ENCODE measurements at regions not wholly inside any gene's neighbourhood (a gene's known extent, or its start where the extent isn't known, plus 50 kb on each side); places are given as distances from the start of the nearest gene placed in this dataset.

DNA sequence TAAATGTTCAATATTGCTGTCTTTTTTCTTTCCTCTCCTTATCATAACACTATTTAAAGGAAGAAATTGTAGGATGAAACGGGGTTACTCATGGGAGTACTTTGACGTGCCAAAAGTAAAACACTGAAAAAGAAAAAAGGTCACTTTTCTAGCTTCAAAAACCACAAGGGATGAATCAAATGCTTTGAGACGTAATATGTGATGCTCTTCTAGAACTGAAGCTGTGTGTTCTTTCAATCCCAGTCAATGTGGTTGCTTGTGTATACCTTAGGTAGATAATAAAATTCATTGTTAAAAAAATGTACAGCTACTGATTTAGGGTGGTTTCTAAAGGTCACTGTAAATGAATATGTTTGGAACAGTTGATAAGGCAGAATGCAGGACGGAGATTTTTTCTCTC, 538.8 kb upstream of the ZNF717 start:
- peak; percentile 24 for DNase-seq (ENCODE audit: low spot score)

DNA sequence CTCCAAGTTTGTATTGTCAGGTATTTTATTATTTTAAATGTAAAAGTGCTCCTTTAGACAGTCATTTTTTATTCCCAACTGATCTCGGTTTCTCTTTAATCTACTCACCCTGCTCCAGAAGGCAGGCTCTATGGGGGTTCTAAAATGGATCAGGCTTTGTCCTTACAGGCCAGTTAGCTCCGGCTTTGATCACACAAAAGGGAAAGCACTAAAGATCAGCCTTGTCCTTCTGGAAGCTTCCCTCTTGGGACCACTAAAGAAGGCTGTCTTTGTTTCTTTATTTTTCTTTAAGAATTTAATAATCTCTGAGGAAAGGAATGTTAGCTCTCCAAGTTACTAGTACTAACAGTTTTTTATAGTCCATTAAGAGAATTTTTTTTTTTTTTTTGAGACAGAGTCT, 560.5 kb upstream of the ZNF717 start:
- no peak for DNase-seq (ENCODE audit: low spot score)

DNA sequence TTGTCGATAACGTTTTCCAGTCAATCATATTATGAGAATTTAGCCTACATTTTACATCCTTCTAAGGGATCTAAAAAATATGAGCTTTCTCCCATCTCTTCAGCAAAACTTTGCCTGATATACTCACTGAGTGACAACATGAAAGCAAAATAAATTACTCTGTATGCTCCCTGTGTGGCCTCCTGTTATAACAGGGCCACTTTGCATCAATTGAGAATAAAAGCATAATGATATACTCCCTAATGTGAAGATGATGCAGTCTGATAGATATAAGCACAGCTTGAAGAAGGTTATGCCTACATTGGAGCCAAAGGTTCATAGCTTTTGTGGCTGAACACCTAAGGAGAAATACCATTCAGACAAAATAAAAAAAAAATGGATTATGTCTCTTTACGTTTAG, 561.3 kb upstream of the ZNF717 start:
- DNase-seq (ENCODE audit: low spot score): no peak

GRCh38 chr3:76349715-76350480, 564.5 kb upstream of the ZNF717 start:
- DNase-seq (ENCODE audit: low spot score): no peak

DNA sequence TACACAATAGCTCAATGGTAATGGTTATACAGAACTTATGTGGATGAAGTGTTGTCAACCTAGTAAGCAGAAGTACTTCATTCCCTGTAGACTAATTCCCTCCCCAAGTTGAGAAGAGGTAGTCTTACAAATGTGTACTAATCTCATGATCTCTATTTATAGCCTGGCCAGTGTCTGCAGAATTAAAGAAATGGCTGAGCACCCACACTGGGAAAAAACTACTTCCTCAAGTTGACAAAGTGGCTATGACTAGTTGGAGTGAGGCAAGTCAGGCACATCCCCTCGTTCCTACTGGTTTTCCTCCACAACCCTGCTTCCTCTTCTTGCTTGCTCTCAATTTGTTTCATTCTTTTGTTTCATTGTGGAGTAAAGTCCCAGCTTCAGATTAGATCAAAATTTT, 566.7 kb upstream of the ZNF717 start:
- DNase-seq (ENCODE audit: low spot score): no peak

GRCh38 chr3:76352511-76353284, 567.3 kb upstream of the ZNF717 start:
- DNase-seq (ENCODE audit: low spot score): no peak

DNA sequence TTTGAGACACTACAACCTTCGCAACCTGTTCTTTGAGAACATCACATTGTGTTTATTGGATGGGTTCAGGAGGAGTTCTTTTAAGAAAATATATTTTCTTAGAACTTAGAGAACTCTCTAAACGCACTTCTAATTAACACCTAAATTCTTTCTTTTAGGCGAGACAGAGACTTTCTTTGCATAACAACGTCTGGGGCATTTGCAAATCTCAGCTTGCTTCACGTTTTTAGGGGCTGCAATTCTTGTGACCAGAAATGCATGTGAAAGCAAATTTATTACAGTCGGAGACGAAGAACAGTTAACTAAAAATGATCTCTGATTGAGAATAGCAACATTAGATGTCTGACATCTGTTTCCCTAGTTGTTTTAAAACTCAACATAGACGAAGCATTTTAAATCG, 568.3 kb upstream of the ZNF717 start:
- DNase-seq (ENCODE audit: low spot score): no peak

DNA sequence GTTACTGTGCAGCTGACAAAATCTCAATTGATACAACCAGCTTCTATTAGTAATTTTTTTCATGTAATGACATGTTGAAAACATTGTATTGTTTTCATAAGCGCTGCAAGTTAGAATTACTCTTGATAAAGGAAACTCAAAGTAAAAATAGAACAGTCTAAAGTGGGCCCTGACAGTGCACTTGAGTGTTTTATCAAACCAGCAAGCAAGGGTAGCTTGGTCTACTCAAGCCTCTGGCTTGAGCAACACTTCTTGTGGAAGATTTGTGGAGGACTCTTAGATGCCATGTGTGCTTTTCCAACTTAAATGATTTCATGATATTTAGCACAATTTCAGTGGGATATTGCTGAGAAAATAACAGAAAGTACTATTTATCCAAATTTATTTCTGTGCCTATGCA, 575.7 kb upstream of the ZNF717 start:
- no peak for DNase-seq (ENCODE audit: low spot score)

- DNase-seq (ENCODE audit: low spot score): no peak
Observed at GRCh38 chr3:76362643-76363042, 577.3 kb upstream of the ZNF717 start.

GRCh38 chr3:76365275-76365674, 579.9 kb upstream of the ZNF717 start:
- DNase-seq (ENCODE audit: low spot score): no peak

DNA sequence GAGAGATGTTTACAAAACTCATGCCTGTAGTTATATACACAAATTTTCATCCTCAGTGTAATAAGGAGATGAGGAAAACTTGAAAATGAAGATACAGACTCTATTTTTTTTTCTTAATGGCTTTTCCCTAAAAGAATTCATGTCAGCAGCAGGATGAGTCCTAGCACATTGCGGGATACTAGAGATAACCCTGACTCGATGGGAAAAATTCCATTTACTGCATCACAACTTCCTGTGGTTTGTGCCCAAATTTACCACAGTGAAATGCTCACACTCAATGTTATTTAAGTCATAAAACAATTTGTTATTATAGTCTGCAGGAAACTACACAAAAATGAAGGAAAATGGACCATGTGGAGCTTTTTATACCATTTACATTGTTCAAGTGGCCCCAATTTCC, 581.9 kb upstream of the ZNF717 start:
- peak; percentile 9 for DNase-seq (ENCODE audit: low spot score)

- DNase-seq (ENCODE audit: low spot score): peak; percentile 13
Observed at GRCh38 chr3:76369170-76369569, 583.8 kb upstream of the ZNF717 start.

DNA sequence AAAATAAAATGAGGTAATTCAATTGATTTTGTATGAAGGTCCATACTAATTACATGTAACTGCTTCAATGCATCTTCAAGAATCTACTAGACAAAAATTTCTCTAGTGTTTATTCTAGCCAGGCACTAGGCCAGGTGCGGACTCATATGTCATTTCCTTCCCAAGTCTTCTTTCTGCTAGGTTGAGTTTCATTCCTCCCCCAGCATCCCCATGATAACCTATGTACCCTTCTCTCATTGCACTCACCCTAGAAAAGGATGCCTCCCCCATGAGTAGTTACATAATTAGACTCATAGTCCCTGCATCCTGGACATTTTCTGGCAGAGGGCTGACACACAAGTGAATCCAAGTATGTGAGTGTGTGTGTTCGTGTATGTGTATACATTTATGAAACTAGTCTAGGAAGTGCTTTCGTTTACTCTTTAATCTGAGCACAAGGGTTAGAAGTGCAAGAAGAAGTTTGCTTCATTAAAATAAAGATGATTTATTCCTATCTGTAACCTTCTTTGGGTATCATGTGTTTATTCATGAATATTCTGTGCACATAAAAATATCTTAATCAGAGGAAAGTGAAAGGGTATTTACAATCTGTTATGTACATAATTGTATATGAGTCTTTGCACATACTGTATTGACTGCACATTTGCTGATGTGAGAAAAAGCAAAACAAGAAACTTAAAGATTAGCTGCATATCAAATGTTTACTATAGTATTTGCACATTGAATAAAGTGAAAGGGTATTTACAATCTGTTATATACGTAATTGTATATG, 585.6 kb upstream of the ZNF717 start:
- DNase-seq (ENCODE audit: low spot score): no peak

- DNase-seq (ENCODE audit: low spot score): no peak
Observed at GRCh38 chr3:76372497-76372896, 587.1 kb upstream of the ZNF717 start.

DNA sequence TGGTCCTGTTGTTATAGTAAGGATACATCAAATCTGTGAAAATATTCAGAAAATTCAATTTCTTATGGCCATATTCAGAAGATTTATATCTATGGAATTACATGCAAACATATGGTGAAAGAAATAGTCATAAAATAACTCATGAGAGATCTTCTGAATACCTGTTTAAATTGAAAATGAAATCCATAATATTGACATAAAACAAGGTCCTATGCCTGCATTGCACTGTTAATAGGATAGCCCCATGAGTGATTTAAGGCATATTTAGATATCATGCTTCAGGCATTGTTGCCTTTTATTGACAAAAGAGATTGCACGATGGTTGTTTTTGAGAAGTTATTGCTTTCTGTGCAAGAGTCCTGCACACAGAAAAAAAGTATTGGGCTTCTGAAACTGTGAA, 591.7 kb upstream of the ZNF717 start:
- DNase-seq (ENCODE audit: low spot score): no peak

- no peak for DNase-seq (ENCODE audit: low spot score)
Observed at GRCh38 chr3:76378789-76379188, 593.4 kb upstream of the ZNF717 start.

GRCh38 chr3:76383781-76384180, 598.4 kb upstream of the ZNF717 start:
- no peak for DNase-seq (ENCODE audit: low spot score)

GRCh38 chr3:76387000-76387399, 601.7 kb upstream of the ZNF717 start:
- DNase-seq (ENCODE audit: low spot score): no peak

DNA sequence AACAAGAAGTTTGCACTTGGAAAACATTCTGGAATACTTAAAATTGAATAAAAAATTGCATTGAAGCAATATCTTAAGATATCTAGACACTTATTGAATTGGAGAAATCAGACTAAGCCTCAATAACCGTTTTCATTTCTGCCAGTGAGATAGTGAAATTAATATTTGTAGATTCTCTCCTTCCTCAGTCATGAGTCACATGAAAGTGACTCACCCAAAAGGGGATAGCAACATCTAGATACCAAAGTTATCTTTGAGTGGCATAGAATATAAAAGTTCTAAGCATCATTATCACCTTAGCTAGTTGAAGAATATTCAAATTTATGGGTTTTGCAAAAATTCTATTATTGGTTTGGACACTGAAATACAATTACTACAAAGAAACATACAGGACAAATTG, 614.8 kb upstream of the ZNF717 start:
- no peak for DNase-seq (ENCODE audit: low spot score)

DNA sequence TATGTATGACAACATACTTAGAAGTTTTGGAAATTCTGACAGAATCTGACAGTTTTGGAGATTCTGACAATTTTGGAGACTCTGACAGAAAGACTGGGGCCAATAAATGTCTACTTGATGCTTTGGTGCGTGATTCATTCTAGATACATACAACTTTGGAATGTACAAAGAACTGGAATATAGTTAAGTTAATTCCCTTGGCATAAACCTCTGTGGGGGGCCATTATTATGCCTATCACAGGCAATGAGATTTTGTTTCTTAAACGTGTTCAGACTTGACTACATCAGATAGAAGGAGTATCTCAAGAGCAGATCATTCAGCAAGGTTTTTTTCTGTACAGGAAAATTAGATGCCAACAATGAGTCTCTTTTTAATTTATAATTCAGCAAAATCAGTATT, 617.6 kb upstream of the ZNF717 start:
- DNase-seq (ENCODE audit: low spot score): no peak

- DNase-seq (ENCODE audit: low spot score): no peak
Observed at GRCh38 chr3:76403556-76403955, 618.2 kb upstream of the ZNF717 start.

GRCh38 chr3:76405196-76405595, 619.8 kb upstream of the ZNF717 start:
- no peak for DNase-seq (ENCODE audit: low spot score)

Measured in H4 (cell line).